Activated CD8-positive, alpha-beta memory T cell treated with anti-CD3 and anti-CD28 coated beads for 36 hours (primary cell): ENCODE measurements at regions not wholly inside any gene's neighbourhood (a gene's known extent, or its start where the extent isn't known, plus 50 kb on each side); places are given as distances from the start of the nearest gene placed in this dataset.
"Not testable (repeated sequence)": the region's sequence is repeated elsewhere in the genome, so short reads cannot be mapped to it uniquely, and the experiment has no call there.

Experiments used
- CTCF ChIA-PET: fragments of 350-600 bp; sonication (Branson Sonifier 250); formaldehyde crosslinking; loops from one replicate; lab custom pipeline; 2021; ENCODE audit warnings: antibody characterized with exemption; lab: Charles Lee
- POLR2A ChIA-PET: fragments of 350-600 bp; sonication (Branson Sonifier 250); formaldehyde crosslinking; loops from one replicate; lab custom pipeline; 2021; ENCODE audit warnings: antibody characterized with exemption; lab: Charles Lee

DNA sequence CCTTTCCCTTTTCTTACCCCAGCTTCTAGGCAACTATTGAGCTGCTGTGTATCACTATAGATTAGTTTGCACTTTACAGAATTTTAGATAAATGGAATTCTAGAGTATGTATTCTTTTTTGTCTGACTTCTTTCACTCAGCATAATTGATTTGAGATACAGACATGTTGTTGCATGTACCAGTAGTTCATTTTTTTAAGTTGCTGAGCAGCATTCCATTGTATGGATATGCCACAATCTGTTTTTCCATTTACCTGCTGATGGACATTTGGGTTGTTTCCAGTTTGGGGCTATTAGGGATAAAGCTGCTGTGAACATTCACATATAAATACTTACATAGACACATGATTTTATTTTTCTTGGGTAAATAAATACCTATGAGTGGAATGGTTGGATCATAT lies 135.7 kb downstream of the IGF1 start:
- CTCF ChIA-PET: no interaction called here
- POLR2A ChIA-PET: no interaction called here

DNA sequence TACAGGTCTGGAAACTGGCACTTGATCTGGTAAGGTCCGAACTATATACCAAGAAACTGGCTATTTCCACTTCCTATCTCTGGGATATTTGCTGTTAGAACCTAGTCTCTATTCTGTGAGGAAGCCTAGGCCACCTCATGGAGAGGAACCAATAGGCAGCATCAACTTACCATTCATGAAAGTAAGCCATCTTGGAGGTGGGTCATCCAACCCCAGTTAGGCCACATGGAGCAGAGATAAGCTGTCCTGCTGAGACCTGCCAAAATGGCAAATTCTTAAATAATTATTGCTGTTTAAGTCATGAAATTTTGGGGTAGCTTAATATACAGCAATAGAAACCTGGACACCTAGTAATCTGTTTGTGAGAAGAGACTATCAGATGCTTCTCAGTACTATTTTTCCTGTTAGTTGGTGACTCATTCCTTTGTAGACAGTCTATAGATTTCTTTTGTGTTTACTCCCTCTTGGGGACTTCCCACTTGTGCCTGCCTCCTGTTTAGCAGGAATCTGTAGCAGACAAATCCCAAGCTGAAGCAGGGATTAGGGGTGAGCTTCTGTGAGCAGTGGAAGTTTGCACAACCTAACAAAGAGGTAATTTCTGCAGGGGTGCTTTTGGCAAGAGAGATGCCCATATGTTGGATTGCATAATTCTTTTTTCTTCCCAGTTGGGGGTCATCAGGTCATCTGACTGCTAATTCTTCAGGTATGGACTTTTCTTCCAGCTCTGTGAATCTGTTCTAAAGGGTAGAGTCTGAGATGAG lies 136.8 kb downstream of the IGF1 start:
- CTCF ChIA-PET: no interaction called here
- POLR2A ChIA-PET: no interaction called here

DNA sequence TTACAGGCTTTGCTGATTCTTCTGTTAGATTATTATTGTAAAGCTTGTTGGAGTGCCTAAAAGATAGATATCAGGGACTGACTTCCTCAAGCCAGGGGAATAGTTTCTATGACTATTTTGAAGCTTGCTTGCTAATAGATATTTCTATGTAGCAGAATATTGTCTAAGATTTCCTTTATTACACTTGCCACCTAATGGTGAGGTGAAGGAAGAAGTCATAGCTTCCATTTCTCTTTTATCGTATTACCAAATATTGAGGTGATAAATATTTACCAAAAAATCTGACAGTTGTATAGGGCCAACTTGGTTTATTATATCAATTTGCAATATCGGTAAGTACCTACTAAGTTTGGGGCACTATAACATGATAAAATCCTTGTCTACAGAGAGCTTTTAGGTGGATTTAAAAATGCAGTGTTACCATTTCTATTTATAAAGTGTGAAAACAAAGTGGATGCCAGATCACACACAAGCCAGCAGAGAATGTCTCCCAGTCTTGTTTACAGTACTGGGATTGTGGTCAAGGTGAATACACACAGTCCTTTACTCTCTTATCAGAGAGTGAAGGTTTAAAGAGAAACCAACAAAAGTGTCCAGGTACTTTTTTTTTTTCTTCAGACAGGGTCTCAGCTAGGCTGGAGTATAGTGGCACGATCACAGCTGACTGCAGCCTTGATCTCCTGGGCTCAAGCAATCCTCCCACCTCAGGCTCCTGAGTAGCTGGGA lies 137.9 kb downstream of the IGF1 start:
- ChIA-PET CTCF (no interaction called here), POLR2A (no interaction called here)

- ChIA-PET CTCF (no interaction called here), POLR2A (no interaction called here)
Measured at GRCh38 chr12:102334765-102335164, 137.1 kb upstream of the PMCH start.

GRCh38 chr12:102331419-102331818 lies 133.8 kb upstream of the PMCH start:
- ChIA-PET CTCF (no interaction called here), POLR2A (no interaction called here)

- ChIA-PET CTCF (no interaction called here), POLR2A (no interaction called here)
Measured at GRCh38 chr12:102329883-102330282, 132.2 kb upstream of the PMCH start.

DNA sequence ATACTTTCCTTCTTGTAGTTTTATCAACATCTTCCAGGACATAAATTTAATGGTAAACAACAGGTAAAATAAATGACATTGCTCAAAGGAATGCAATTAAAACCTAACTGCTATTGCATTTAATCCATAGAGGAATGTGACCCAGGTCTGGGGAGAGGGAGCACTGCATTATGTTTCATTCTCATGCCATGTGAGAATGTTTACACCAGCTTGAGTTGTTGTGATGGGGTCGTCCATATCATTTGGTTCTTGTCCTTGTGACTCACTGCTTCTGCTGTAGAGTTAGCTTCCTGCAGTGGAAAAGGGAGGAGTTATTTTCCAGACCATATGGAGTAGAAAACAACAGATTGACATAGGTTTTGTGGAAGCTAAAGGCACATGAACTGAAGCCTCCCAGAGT lies 129.3 kb upstream of the PMCH start:
- POLR2A ChIA-PET: no interaction called here
- CTCF ChIA-PET: no interaction called here

GRCh38 chr12:102325108-102325507 lies 127.5 kb upstream of the PMCH start:
- CTCF ChIA-PET, POLR2A ChIA-PET: not testable (repeated sequence)

DNA sequence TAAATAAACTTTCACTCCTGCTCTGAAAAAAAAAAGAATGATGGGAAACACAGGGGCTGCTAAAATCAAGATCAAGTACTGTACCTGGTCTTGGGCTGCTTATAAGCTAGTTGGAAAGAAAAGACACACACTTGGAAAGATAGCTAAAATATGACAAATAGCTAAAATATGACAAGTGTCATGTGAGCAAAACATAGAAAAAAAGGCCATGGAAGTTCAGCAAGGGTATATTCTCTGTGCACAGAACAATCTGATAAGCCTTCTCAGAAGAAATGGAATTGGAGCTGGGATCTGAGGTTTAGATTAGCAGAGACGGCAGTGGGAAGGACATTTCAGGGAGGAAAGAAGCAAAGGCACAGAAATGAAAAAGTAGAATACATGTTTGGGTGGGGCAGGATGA lies 126.2 kb upstream of the PMCH start:
- CTCF ChIA-PET: no interaction called here
- POLR2A ChIA-PET: no interaction called here

DNA sequence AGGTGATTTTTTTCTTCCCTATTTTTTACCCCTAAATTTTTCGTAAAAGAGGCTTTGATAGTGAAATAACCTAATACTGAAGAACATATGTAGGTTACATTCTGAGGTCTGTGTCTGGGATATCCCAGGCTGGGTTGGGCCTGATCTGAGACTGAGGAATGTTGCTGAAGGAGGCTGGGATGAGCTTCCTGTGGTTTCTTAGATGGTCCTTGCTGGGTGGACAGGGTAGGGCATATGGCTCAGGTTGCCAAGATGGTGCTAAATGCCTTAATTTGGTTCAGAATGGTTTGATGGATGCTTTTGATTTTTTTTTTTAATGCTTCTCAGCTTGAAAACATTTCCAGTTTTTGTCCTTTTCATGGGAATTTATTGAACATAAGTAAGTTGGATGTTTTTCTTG lies 124.6 kb upstream of the PMCH start:
- POLR2A ChIA-PET: no interaction called here
- CTCF ChIA-PET: no interaction called here

- POLR2A ChIA-PET: no interaction called here
- CTCF ChIA-PET: no interaction called here
Measured at GRCh38 chr12:102321305-102322082, 123.9 kb upstream of the PMCH start.

GRCh38 chr12:102317155-102317554 lies 119.5 kb upstream of the PMCH start:
- POLR2A ChIA-PET: no interaction called here
- CTCF ChIA-PET: no interaction called here

DNA sequence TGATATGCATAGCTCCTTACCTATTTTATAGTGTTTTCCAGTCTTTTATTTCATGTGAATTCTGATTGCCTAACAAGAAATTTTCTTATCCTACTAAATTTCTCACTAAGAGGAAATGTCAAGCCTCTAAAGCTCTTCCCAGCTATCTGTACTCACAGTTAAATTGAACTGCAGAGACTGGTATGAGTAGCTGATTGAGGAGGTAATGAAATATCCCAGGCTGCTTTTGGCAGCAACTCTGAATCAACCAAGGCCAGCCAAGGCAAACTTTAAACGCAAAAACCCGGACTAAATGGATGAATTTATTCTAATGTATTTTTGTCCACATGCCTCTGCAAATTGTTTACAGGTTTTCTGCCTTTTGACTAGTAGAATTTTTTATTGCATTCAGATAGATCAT lies 119.1 kb upstream of the PMCH start:
- POLR2A ChIA-PET: no interaction called here
- CTCF ChIA-PET: no interaction called here

DNA sequence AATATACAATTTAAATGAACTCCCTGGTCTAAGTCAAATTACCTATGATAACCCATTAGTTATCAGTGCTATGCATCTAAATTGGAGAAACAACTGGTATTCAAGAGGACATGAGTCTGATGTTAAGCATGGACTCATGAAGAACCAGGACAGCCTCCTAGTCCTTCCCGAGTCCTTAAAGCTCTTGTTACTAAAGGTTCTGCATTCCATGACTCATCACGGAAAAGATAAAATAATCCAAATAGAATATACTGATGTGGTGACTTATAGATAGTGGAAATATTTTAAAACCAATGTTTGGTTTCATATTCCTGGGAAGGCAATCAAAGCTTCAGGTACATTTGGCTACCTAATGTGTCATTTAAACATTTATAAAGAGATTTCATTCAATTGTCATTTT lies 117.2 kb upstream of the PMCH start:
- ChIA-PET CTCF (interaction anchor here (0.8 kb wide), 1 partner anchor 169 kb away, joined by 3 read pairs; no protein-coding TSS in a partner anchor), POLR2A (no interaction called here)

DNA sequence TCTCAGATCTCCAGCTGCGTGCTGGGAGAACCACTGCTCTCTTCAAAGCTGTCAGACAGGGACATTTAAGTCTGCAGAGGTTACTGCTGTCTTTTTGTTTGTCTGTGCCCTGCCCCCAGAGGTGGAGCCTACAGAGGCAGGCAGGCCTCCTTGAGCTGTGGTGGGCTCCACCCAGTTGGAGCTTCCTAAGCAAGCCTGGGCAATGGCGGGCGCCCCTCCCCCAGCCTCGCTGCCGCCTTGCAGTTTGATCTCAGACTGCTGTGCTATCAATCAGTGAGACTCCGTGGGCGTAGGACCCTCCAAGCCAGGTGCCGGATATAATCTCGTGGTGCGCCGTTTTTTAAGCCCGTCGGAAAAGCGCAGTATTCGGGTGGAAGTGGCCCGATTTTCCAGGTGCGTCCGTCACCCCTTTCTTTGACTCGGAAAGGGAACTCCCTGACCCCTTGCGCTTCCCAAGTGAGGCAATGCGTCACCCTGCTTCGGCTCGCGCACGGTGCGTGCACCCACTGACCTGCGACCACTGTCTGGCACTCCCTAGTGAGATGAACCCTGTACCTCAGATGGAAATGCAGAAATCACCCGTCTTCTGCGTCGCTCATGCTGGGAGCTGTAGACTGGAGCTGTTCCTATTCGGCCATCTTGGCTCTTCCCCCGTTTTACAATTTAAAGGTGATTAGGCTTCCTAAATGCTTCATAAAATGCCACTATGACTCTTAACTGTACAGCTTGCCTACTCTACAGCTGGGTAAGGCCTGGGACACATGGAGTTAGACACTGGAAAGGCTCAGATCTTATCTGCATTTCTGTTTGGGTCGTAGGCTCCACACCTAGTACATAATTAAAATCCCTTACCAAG lies 115.7 kb upstream of the PMCH start:
- CTCF ChIA-PET, POLR2A ChIA-PET: not testable (repeated sequence)

DNA sequence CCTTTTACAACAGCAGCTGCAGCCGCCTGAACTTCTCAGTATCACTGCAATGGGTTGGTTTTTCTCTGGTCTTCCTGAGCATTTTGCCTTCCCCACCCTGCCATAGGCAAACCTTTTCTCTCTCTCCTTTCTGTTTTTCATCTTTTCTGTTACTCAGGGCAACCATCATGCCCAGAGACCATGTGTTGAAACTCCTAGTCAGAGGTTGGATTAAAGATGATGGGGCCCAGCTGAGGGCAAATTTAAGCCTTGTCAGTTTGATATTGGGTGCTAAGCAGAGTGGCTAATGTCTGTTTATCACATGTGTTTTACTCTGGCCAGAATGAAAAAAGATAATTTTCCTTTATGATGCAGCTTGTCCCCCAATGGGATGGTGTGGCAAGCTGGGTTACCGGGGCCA lies 107.9 kb upstream of the PMCH start:
- ChIA-PET CTCF (no interaction called here), POLR2A (no interaction called here)

GRCh38 chr12:102304667-102305066 lies 107.0 kb upstream of the PMCH start:
- POLR2A ChIA-PET, CTCF ChIA-PET: not testable (repeated sequence)

- ChIA-PET CTCF (no interaction called here), POLR2A (no interaction called here)
Measured at GRCh38 chr12:102302553-102302952, 104.9 kb upstream of the PMCH start.

GRCh38 chr12:102301547-102301946 lies 103.9 kb upstream of the PMCH start:
- ChIA-PET CTCF (no interaction called here), POLR2A (no interaction called here)
